ENCODE measurements at regions not wholly inside any gene's neighbourhood (a gene's known extent, or its start where the extent isn't known, plus 50 kb on each side); places are given as distances from the start of the nearest gene placed in this dataset.

- Histone ChIP-seq H3K9me3 (ENCODE audit: control insufficient read depth, insufficient read depth, low read depth, low read length) (no peaks in the 10 kb centered on the region), H3K4me3 (ENCODE audit: low read depth, low read length) (no peak overlapping the region), H3K36me3 (ENCODE audit: control insufficient read depth in 2 of 2, insufficient read depth in 1 of 2, low read length in 2 of 2) (no peaks in the 10 kb centered on the region), H3K27ac (ENCODE audit: extremely low read depth, low read depth, low read length) (no peak overlapping the region), H3K4me1 (ENCODE audit: control insufficient read depth, insufficient read depth, low read length) (no peaks in the 10 kb centered on the region)
- ChIA-PET POLR2A (no interaction called here), CTCF (no interaction called here)
- no peak for TF ChIP-seq ZNF704 (tag by site-specific recombination; IDR thresholded peaks at IDR 0.05)
- no peak for TF ChIP-seq ZNF48 (tag by site-specific recombination; IDR thresholded peaks at IDR 0.05)
- TF ChIP-seq HOXA7 (CRISPR knock-in tag; IDR thresholded peaks at IDR 0.05; ENCODE audit: borderline replicate concordance): no peak
- TF ChIP-seq ZNF335 (tag by site-specific recombination; conservative IDR thresholded peaks at IDR 0.05): no peak
- TF ChIP-seq PRDM1 (tag by site-specific recombination; IDR thresholded peaks at IDR 0.05): no peak
- no peak for TF ChIP-seq ZNF664 (tag by site-specific recombination; IDR thresholded peaks at IDR 0.05)
- TF ChIP-seq ZNF341 (tag by site-specific recombination; IDR thresholded peaks at IDR 0.05; ENCODE audit: low read depth): no peak
- TF ChIP-seq KLF8 (tag by site-specific recombination; IDR thresholded peaks at IDR 0.05): no peak
- no peak for TF ChIP-seq ZNF768 (tag by site-specific recombination; IDR thresholded peaks at IDR 0.05)
- no peak for TF ChIP-seq ZNF510 (tag by site-specific recombination; IDR thresholded peaks at IDR 0.05; ENCODE audit: insufficient replicate concordance)
- no peak for TF ChIP-seq FEZF1 (tag by site-specific recombination; IDR thresholded peaks at IDR 0.05)
- TF ChIP-seq, protein P1, sequence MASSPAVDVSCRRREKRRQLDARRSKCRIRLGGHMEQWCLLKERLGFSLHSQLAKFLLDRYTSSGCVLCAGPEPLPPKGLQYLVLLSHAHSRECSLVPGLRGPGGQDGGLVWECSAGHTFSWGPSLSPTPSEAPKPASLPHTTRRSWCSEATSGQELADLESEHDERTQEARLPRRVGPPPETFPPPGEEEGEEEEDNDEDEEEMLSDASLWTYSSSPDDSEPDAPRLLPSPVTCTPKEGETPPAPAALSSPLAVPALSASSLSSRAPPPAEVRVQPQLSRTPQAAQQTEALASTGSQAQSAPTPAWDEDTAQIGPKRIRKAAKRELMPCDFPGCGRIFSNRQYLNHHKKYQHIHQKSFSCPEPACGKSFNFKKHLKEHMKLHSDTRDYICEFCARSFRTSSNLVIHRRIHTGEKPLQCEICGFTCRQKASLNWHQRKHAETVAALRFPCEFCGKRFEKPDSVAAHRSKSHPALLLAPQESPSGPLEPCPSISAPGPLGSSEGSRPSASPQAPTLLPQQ (tag by site-specific recombination; IDR thresholded peaks at IDR 0.05): no peak
- TF ChIP-seq ZNF10 (tag by site-specific recombination; IDR thresholded peaks at IDR 0.05): no peak
- TF ChIP-seq ZNF175 (tag by site-specific recombination; IDR thresholded peaks at IDR 0.05): no peak
- no peak for TF ChIP-seq SCRT1 (tag by site-specific recombination; IDR thresholded peaks at IDR 0.05; ENCODE audit: borderline replicate concordance)
- TF ChIP-seq ZNF521 (tag by site-specific recombination; IDR thresholded peaks at IDR 0.05): no peak
Observed at GRCh38 chr4:163662768-163663167, 168.3 kb downstream of the TMA16 start.

DNA sequence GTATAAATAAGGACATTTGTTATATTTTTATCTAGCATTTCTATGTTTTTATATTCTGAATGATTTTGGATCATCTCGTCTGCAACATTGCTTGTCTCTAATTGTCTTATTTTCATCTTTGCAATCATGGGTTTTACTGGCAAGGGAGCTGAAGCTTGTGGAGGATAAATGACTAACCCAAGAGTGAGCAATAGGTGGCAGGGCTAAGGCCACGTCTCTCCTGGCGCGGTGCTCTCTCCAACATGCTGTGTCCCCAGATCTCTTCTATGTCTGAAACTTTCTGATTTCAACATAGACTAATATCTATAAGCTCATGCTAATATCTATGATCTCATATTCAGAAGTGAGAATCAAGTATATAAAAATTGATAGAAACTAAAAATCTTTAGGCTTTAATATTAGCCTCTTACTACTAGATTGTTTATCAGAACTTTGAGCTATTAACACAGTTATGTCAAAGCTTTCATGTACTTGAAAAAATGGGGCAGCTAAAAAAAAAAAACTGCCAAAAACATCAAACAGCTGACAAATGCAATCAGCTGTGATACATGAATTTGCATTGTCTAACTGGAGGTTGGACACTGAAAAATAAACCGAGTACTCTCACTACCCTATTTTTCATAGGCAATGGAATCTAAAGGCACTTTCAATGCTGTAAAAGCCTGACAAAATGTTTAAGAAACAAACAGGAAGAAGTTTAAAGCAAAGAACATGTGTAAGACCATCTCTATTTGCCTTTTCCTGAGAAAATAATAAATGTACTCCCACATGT lies 169.2 kb downstream of the TMA16 start:
- TF ChIP-seq, protein P2, sequence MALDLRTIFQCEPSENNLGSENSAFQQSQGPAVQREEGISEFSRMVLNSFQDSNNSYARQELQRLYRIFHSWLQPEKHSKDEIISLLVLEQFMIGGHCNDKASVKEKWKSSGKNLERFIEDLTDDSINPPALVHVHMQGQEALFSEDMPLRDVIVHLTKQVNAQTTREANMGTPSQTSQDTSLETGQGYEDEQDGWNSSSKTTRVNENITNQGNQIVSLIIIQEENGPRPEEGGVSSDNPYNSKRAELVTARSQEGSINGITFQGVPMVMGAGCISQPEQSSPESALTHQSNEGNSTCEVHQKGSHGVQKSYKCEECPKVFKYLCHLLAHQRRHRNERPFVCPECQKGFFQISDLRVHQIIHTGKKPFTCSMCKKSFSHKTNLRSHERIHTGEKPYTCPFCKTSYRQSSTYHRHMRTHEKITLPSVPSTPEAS (tag by site-specific recombination; IDR thresholded peaks at IDR 0.05): no peak
- TF ChIP-seq SP7 (tag by site-specific recombination; IDR thresholded peaks at IDR 0.05) (no peak), ZNF664 (tag by site-specific recombination; IDR thresholded peaks at IDR 0.05) (no peak), ZNF660 (tag by site-specific recombination; IDR thresholded peaks at IDR 0.05) (no peak), ZIC2 (tag by site-specific recombination; IDR thresholded peaks at IDR 0.05) (no peak), ZBTB44 (tag by site-specific recombination; IDR thresholded peaks at IDR 0.05) (no peak), ZNF37A (tag by site-specific recombination; IDR thresholded peaks at IDR 0.05) (no peak), ZNF280C (tag by site-specific recombination; IDR thresholded peaks at IDR 0.05) (no peak), TRIM28 (IDR thresholded peaks at IDR 0.05; ENCODE audit: borderline replicate concordance, low read length) (no peak), ZNF514 (tag by site-specific recombination; IDR thresholded peaks at IDR 0.05) (no peak), ZNF549 (tag by site-specific recombination; IDR thresholded peaks at IDR 0.05) (no peak)
- H3K9me3 ChIP-seq (ENCODE audit: control insufficient read depth, insufficient read depth, low read depth, low read length): no peaks in the 10 kb centered on the region
- no peak overlapping the region for H3K4me3 ChIP-seq (ENCODE audit: low read depth, low read length)
- POLR2A ChIA-PET: no interaction called here
- H3K27ac ChIP-seq (ENCODE audit: extremely low read depth, low read depth, low read length): no peak overlapping the region
- CTCF ChIA-PET: no interaction called here
- H3K36me3 ChIP-seq (ENCODE audit: control insufficient read depth in 2 of 2, insufficient read depth in 1 of 2, low read length in 2 of 2): no peaks in the 10 kb centered on the region
- H3K4me1 ChIP-seq (ENCODE audit: control insufficient read depth, insufficient read depth, low read length): no peaks in the 10 kb centered on the region
